SK-N-SH treated with all-trans-retinoic acid at 6 μM for 48 hours (cell line): ENCODE measurements at regions not wholly inside any gene's neighbourhood (a gene's known extent, or its start where the extent isn't known, plus 50 kb on each side); places are given as distances from the start of the nearest gene placed in this dataset.
"Not testable (repeated sequence)": the region's sequence is repeated elsewhere in the genome, so short reads cannot be mapped to it uniquely, and the experiment has no call there.

Source experiments
- ATAC-seq: fragments of 200-7000 bp; cut with Tn5 transposase; 3 replicates; pipeline ENCODE4 v1.9.1; 2020; ENCODE audit warnings: mild to moderate bottlenecking, moderate library complexity
- ARNTL ChIP-seq: fragments of 450-650 bp; formaldehyde crosslinking; IDR thresholded peaks from 2 replicates; pipeline ENCODE4 v1.5.0; 2020; ENCODE audit warnings: low read depth, mild to moderate bottlenecking, moderate library complexity, borderline replicate concordance
- BACH2 ChIP-seq: fragments of 250-450 bp; sonication (Bioruptor Pico); IDR thresholded peaks from 2 replicates; pipeline ENCODE4 v1.9.0; 2021; ENCODE audit warnings: mild to moderate bottlenecking, borderline replicate concordance
- CSDC2 ChIP-seq: fragments of 250-450 bp; sonication (Bioruptor Pico); IDR thresholded peaks from 2 replicates; pipeline ENCODE4 v1.5.0; 2020; ENCODE audit warnings: mild to moderate bottlenecking, moderate library complexity
- CSRNP3 ChIP-seq: fragments of 250-450 bp; sonication (Bioruptor Pico); IDR thresholded peaks from 2 replicates; pipeline ENCODE4 v1.5.1; 2021; ENCODE audit warnings: mild to moderate bottlenecking, moderate library complexity
- ESRRG ChIP-seq: fragments of 250-450 bp; sonication (Bioruptor Pico); IDR thresholded peaks from 2 replicates; pipeline ENCODE4 v1.6.1; 2021; ENCODE audit warnings: mild to moderate bottlenecking
- GLIS3 ChIP-seq: fragments of 250-450 bp; sonication (Bioruptor Pico); IDR thresholded peaks from 2 replicates; pipeline ENCODE4 v1.5.0; 2020; ENCODE audit warnings: mild to moderate bottlenecking, moderate library complexity
- ISL1 ChIP-seq: fragments of 250-450 bp; sonication (Bioruptor Pico); IDR thresholded peaks from 2 replicates; pipeline ENCODE4 v2.1.2; 2022; ENCODE audit warnings: mild to moderate bottlenecking, moderate library complexity
- PATZ1 ChIP-seq: fragments of 250-450 bp; sonication (Bioruptor Pico); IDR thresholded peaks from 2 replicates; pipeline ENCODE4 v1.8.0; 2020; ENCODE audit warnings: mild to moderate bottlenecking, moderate library complexity, borderline replicate concordance
- POU6F1 ChIP-seq: fragments of 250-450 bp; sonication (Bioruptor Pico); IDR thresholded peaks from 2 replicates; pipeline ENCODE4 v1.8.0; 2021; ENCODE audit warnings: low read depth, mild to moderate bottlenecking, moderate library complexity, borderline replicate concordance
- PPARA ChIP-seq: fragments of 250-450 bp; sonication (Bioruptor Pico); IDR thresholded peaks from 2 replicates; pipeline ENCODE4 v1.5.0; 2020; ENCODE audit warnings: mild to moderate bottlenecking, borderline replicate concordance
- RARB ChIP-seq: fragments of 250-450 bp; sonication (Bioruptor Pico); IDR thresholded peaks from 2 replicates; pipeline ENCODE4 v1.8.0; 2021; ENCODE audit warnings: mild to moderate bottlenecking, moderate library complexity
- SNAI2 ChIP-seq: fragments of 250-450 bp; sonication (Bioruptor Pico); IDR thresholded peaks from 2 replicates; pipeline ENCODE4 v1.5.0; 2020; ENCODE audit warnings: mild to moderate bottlenecking, moderate library complexity
- TCF4 ChIP-seq: fragments of 250-450 bp; sonication (Bioruptor Pico); IDR thresholded peaks from 2 replicates; pipeline ENCODE4 v1.8.0; 2021; ENCODE audit warnings: mild to moderate bottlenecking, moderate library complexity, borderline replicate concordance
- TOX ChIP-seq: fragments of 250-450 bp; sonication (Bioruptor Pico); IDR thresholded peaks from 2 replicates; pipeline ENCODE4 v1.8.0; 2021; ENCODE audit warnings: mild to moderate bottlenecking, moderate library complexity, borderline replicate concordance
- TSHZ2 ChIP-seq: fragments of 250-450 bp; sonication (Bioruptor Pico); IDR thresholded peaks from 2 replicates; pipeline ENCODE4 v1.5.0; 2020; ENCODE audit warnings: mild to moderate bottlenecking, moderate library complexity
- ZC3H10 ChIP-seq: fragments of 250-450 bp; sonication (Bioruptor Pico); IDR thresholded peaks from 2 replicates; pipeline ENCODE4 v1.5.1; 2021; ENCODE audit warnings: mild to moderate bottlenecking, moderate library complexity
- ZFP3 ChIP-seq: fragments of 250-450 bp; sonication (Bioruptor Pico); IDR thresholded peaks from 2 replicates; pipeline ENCODE4 v1.5.0; 2020; ENCODE audit warnings: mild to moderate bottlenecking, moderate library complexity
- ZFP30 ChIP-seq: fragments of 450-650 bp; formaldehyde crosslinking; IDR thresholded peaks from 2 replicates; pipeline ENCODE4 v1.5.0; 2022; ENCODE audit warnings: mild to moderate bottlenecking, moderate library complexity
- ZNF565 ChIP-seq: fragments of 450-650 bp; formaldehyde crosslinking; conservative IDR thresholded peaks from 2 replicates; pipeline ENCODE4 v1.5.0; 2020; ENCODE audit warnings: low read depth, mild to moderate bottlenecking, moderate library complexity

GRCh38 chr16:27657811-27658210, 107.9 kb downstream of the KATNIP start (continued):
- TF ChIP-seq PATZ1 (CRISPR knock-in tag), result no peak
- no peak for TF ChIP-seq TSHZ2
- TF ChIP-seq SNAI2 (CRISPR knock-in tag), result no peak

GRCh38 chr16:27660507-27660906, 110.6 kb downstream of the KATNIP start:
- TF ChIP-seq BACH2 (no peak), ZFP30 (CRISPR knock-in tag) (no peak), RARB (CRISPR knock-in tag) (no peak), SNAI2 (CRISPR knock-in tag) (no peak)
- no peak for ATAC-seq

GRCh38 chr16:27663235-27663634, 113.3 kb downstream of the KATNIP start:
- ATAC-seq, result not testable (repeated sequence)

- ATAC-seq, result no peak
- no peak for TF ChIP-seq CSRNP3 (CRISPR knock-in tag)
- no peak for TF ChIP-seq PATZ1 (CRISPR knock-in tag)
- no peak for TF ChIP-seq TOX
- TF ChIP-seq ZFP3, result no peak
- no peak for TF ChIP-seq POU6F1
- TF ChIP-seq ISL1 (CRISPR knock-in tag), result no peak
- no peak for TF ChIP-seq ESRRG (CRISPR knock-in tag)
- TF ChIP-seq ZFP30 (CRISPR knock-in tag), result no peak
- TF ChIP-seq TSHZ2, result no peak
- TF ChIP-seq GLIS3 (CRISPR knock-in tag), result no peak
- TF ChIP-seq RARB (CRISPR knock-in tag), result no peak
- TF ChIP-seq ZC3H10 (CRISPR knock-in tag), result no peak
- no peak for TF ChIP-seq ZNF565
- TF ChIP-seq ARNTL (CRISPR knock-in tag), result no peak
- no peak for TF ChIP-seq BACH2
- no peak for TF ChIP-seq CSDC2 (CRISPR knock-in tag)
- TF ChIP-seq TCF4 (CRISPR knock-in tag), result no peak
- TF ChIP-seq PPARA (CRISPR knock-in tag), result no peak
Observed at GRCh38 chr16:27665881-27666280, 115.9 kb downstream of the KATNIP start.
